ENCODE measurements at regions not wholly inside any gene's neighbourhood (a gene's known extent, or its start where the extent isn't known, plus 50 kb on each side); places are given as distances from the start of the nearest gene placed in this dataset.

DNA sequence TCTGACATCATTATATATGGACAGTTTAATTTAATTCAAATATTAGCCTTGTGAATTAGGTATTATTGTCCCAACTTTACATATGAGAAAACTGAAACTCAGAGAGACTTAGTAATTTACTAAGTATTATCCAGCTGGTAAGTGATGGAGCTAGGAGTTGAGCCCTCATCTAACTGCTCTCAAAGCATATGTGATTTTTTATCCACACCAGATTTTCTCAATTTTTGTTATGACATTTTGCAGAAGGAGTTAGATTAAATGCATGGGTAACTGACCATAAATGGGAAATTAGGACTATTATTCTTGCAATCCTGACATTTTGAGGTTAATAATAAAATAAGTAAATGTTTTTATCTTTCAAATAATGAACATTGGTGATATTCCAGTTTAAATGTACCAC lies 778.3 kb upstream of the SORCS1 start:
- TF ChIP-seq EP300 (IDR thresholded peaks at IDR 0.05; ENCODE audit: borderline replicate concordance): no peak
- no peak for TF ChIP-seq YY1 (IDR thresholded peaks at IDR 0.05; ENCODE audit: low read depth)
- TF ChIP-seq TCF12 (IDR thresholded peaks at IDR 0.05; ENCODE audit: low read depth): no peak
- TF ChIP-seq, protein P1, sequence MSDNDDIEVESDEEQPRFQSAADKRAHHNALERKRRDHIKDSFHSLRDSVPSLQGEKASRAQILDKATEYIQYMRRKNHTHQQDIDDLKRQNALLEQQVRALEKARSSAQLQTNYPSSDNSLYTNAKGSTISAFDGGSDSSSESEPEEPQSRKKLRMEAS (IDR thresholded peaks at IDR 0.05): no peak
- TF ChIP-seq FOXM1 (IDR thresholded peaks at IDR 0.05; ENCODE audit: borderline replicate concordance, low read depth): no peak
- TF ChIP-seq, protein P2, sequence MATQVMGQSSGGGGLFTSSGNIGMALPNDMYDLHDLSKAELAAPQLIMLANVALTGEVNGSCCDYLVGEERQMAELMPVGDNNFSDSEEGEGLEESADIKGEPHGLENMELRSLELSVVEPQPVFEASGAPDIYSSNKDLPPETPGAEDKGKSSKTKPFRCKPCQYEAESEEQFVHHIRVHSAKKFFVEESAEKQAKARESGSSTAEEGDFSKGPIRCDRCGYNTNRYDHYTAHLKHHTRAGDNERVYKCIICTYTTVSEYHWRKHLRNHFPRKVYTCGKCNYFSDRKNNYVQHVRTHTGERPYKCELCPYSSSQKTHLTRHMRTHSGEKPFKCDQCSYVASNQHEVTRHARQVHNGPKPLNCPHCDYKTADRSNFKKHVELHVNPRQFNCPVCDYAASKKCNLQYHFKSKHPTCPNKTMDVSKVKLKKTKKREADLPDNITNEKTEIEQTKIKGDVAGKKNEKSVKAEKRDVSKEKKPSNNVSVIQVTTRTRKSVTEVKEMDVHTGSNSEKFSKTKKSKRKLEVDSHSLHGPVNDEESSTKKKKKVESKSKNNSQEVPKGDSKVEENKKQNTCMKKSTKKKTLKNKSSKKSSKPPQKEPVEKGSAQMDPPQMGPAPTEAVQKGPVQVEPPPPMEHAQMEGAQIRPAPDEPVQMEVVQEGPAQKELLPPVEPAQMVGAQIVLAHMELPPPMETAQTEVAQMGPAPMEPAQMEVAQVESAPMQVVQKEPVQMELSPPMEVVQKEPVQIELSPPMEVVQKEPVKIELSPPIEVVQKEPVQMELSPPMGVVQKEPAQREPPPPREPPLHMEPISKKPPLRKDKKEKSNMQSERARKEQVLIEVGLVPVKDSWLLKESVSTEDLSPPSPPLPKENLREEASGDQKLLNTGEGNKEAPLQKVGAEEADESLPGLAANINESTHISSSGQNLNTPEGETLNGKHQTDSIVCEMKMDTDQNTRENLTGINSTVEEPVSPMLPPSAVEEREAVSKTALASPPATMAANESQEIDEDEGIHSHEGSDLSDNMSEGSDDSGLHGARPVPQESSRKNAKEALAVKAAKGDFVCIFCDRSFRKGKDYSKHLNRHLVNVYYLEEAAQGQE (IDR thresholded peaks at IDR 0.05; ENCODE audit: low read depth): no peak
- TF ChIP-seq ZBTB7A (IDR thresholded peaks at IDR 0.05; ENCODE audit: low read depth): no peak
- TF ChIP-seq RAD21 (IDR thresholded peaks at IDR 0.05; ENCODE audit: low read depth): no peak
- TF ChIP-seq, protein P3, sequence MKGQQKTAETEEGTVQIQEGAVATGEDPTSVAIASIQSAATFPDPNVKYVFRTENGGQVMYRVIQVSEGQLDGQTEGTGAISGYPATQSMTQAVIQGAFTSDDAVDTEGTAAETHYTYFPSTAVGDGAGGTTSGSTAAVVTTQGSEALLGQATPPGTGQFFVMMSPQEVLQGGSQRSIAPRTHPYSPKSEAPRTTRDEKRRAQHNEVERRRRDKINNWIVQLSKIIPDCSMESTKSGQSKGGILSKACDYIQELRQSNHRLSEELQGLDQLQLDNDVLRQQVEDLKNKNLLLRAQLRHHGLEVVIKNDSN (IDR thresholded peaks at IDR 0.05): no peak
- TF ChIP-seq NFIC (IDR thresholded peaks at IDR 0.05): no peak
- no peak for TF ChIP-seq CEBPB (IDR thresholded peaks at IDR 0.05)
- TF ChIP-seq TAF1 (IDR thresholded peaks at IDR 0.05; ENCODE audit: low read depth): no peak
- TF ChIP-seq EGR1 (IDR thresholded peaks at IDR 0.05): no peak
- TF ChIP-seq TEAD4 (IDR thresholded peaks at IDR 0.05): no peak

Data from Ishikawa (cell line).